Urothelium cell line (cell line): ENCODE measurements at regions not wholly inside any gene's neighbourhood (a gene's known extent, or its start where the extent isn't known, plus 50 kb on each side); places are given as distances from the start of the nearest gene placed in this dataset.

ENCODE experiments used
- DNase-seq: peaks from one replicate; pipeline ENCODE4 v3.0.0; 2011; ENCODE audit warnings: low spot score, mixed read lengths
- FAIRE-seq: peaks from 2 replicates; lab custom pipeline; 2011; peaks lifted over from hg19 to GRCh38; lab: Jason Lieb, UNC

DNA sequence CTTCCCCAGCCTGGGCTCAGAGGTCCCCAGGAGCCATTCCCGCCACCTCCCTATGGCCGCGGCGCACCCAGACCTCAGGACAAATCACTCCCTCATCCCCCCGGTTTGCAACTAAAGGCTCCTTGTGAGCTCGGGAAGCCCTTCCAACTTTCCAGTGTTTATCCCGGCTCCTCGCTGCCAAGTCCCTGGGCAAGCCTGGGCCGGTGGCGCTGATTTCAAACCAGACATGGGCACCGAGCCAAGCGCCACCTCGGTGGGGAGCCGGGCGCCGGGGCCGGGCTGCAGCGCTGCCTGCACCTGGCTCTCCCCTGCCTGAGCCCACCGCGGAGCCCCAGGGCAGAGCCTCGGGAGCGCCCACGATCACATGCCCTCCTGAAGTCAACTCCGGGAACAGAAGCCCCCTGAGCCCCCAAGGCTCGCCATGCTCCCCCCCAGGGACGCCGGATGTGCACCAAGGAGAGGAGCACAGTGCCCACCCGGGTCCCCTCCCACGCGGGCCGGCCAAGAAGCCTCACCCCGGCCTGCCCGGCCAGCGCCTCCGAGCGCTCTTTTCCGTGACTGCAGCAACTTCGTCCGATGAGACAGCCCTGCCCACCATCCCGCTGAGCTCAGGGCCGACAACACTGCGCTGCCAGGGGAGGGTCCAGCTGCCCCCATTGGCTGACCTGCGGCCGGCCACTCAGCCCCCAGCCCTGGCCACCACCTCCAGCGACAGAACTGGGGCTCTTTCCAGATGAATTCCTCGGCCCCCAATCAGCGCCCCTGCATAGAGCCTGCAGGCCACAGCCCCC, 50.0 kb downstream of the NCOR2 start:
- FAIRE-seq: peak; percentile 23
- peak; percentile 63 for DNase-seq

DNA sequence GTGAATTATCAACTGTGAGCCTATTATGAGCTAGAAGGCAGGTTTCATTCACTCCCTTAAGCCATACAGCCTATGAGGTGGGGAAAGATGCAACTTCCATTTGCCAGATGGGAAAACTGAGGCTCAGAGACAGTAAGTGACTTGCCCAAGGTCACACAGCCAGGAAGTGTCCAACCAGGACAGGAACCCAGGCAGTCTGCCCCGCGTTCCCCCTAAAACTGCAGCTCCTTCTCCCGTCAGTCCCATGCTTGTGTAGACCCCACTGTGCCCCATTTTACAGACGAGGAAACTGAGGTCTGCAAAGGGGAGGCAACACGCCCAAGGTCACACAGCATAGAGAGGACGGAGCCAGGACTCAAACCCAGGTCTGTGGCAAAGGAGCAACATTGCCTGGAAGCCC, 50.6 kb downstream of the NCOR2 start:
- FAIRE-seq (no peak), DNase-seq (no peak)

DNA sequence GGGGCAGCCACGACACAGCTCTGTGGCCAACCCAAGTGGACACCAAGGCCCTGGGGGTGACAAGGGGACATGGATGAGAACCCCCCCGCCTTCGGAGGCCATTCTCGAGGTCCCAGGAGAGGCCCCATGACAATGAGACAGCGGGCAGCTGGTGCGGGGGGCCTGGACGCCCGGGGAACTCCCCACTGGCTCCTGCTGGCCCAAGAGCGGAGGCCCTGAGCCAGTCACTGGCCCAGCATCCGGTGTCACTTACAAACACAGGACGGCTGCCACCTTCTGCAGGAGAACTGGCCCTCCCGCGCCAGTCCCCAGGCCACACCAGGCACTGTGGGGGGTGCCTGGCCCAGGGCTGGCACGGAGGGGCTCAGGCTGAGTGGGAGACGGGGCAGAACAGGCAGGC, 51.4 kb downstream of the NCOR2 start:
- FAIRE-seq (no peak), DNase-seq (no peak)

DNA sequence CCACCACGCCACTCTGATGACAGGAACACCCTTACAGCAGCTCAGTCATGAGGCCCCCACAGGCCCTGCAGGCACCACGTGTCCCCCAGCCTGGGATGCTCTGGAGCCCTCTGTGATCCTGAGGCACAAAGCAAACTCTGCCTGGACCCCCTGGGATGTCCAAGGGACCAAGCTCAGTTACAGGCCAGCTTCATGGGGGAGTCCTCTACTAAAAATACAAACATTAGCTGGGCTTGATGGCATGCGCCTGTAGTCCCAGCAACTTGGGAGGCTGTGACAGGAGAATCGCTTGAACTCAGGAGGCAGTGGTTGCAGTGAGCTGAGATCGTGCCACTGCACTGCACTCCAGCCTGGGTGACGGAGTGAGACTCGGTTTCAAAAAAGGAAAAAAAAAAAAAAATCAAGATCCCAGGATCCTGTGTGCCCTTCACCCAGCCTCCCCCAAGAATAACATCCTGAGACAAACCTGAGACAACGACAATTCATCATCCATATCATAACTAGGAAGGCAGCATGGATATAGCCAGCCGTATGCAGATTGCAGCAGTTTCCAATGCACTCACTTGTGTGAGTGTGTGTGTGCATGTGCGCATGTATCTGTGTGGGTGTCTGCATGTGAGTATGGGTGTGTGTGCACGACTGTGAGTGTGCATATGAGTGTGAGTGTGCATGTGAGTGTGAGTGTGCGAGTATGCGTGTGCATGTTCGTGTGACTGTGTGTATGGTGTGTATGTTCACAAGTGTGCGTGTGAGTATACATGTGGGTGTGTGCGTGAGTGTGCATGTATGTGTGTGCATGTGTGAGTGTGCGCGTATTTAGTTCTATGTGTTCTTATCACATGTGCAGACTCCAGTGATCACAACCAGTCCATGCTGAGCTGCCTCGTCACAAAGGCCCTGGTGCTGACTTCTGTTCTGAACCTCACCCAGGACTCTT, 52.1 kb downstream of the NCOR2 start:
- DNase-seq (no peak), FAIRE-seq (peak; percentile 99)

DNA sequence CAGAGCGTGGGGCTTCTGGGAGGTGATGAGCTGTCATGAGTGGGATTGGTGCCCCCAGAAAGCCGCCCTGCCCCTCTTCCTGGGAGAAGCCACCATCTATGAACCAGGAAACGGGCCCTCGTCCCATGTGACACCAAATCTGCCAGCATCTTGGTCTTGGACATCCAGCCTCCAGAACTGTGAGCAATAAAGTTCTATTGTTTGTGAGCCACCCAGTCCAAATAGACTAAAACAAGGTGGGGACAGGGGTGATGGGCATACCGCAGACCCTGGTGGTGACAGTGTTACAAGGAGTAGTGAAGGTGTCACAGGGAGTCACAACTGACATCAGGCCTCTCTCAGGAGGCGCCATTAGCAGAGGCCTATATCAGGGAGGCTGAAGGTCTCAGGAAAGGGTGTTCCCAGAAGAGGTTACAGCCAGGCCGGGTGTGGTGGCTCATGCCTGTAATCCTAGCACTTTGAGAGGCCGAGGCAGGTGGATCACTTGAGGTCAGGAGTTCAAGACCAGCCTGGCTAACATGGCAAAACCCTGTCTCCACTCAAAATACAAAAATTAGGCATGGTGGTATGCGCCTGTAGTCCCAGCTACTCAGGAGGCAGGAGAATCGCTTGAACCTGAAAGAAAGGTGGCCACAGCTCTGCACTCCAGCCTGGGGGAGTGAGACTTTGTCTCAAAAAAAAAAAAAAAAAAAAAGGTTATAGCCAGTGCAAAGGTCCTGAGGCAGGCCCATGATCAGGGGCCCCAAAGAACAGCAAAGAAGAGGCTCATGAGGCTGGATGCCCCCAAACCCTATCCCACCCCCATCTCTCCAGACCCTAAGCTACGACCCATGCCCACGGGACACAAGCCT, 53.0 kb downstream of the NCOR2 start:
- FAIRE-seq (no peak), DNase-seq (no peak)

DNA sequence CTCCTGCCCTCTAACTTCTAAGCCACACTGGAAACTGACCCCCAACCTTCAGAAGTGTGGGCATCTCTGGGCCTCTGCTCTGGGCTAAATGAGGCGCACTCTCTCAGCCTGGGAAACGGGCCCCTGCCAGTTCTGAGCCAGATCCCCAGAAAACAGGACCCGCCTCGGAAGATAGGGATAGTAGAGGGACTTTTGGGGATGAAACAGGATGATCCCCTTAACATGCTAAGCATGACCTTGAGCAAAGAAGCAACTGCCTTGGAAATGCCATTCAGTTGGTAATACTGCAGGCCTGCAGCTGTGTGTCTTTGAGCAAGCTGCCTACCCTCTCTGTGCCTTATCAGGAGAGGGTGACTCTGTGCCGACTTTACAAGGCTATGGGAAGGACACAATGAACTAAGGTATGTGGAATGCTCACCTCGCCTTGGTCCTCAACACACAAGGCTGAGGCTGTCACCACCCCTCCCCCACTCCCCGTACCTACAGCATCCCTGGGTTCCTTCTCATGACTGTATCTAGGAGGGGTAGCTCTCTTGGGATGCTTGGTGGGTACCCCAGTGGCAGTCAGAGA, 54.0 kb downstream of the NCOR2 start:
- FAIRE-seq (peak; percentile 76), DNase-seq (peak; percentile 48)

DNA sequence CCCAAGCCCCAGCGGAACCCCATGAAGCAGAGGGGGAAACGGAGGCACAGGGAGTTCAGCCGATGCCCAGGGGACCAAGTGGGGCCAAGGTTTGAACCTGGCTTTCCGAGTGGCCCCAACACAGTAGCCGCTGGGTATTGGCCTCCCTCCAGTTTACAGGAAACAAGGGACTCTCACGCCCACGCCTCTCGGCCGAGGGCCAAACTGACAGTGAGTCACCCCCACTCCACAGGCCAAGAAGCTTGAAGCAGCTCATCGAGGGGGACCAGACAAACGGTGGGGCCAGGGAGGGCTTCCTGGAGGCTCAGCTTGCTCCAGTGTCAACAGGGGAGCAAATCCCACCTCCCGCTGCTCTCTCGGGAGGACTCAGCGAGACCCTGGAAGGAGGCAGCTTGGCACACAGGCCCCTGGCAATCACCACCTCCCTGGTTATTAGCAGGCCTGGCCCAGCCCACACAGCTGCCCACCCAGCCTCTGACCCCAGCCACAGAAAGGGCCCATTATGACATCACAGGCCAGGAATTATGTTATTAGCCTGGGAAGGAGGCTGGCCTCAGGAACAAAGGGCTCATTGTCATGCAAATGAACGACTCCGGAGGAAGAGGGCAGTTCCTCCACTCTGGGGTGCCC, 54.6 kb downstream of the NCOR2 start:
- FAIRE-seq (peak; percentile 93), DNase-seq (peak; percentile 90)

DNA sequence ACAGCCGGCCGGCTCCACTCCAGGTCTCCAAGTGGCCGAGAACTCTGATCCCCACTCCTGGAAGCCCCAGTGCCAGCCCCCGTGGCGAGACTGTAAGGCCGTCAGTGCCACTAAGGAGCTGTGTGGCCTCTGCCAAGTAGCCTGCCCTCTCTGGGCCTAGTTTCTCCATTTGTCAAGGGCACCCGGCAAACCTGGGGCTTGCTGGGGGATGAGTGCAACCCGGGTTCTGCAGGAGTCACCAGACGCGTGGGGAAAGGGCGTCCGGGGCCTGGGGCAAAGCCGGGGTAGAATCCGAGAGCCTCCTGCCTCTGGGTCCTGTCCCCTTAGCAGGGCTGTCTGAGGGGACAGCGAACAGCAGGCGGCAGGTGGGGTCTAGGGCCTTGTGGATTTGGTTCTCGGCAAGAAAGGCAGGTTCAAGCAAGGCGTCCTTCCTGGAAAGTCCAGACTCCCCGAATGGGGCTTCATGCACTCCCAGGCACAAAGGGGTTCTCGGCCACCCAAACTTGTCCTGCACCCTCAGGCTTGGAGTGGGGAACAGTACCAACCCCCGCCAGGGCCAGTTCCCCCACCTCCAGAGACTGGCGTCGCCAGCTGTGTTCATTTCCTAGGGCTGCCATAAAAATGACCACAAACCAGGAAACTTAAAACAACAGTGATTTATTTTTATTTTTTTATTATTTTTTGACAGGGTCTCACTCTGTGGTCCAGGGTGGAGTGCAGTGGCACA, 56.0 kb downstream of the NCOR2 start:
- FAIRE-seq (no peak), DNase-seq (no peak)

DNA sequence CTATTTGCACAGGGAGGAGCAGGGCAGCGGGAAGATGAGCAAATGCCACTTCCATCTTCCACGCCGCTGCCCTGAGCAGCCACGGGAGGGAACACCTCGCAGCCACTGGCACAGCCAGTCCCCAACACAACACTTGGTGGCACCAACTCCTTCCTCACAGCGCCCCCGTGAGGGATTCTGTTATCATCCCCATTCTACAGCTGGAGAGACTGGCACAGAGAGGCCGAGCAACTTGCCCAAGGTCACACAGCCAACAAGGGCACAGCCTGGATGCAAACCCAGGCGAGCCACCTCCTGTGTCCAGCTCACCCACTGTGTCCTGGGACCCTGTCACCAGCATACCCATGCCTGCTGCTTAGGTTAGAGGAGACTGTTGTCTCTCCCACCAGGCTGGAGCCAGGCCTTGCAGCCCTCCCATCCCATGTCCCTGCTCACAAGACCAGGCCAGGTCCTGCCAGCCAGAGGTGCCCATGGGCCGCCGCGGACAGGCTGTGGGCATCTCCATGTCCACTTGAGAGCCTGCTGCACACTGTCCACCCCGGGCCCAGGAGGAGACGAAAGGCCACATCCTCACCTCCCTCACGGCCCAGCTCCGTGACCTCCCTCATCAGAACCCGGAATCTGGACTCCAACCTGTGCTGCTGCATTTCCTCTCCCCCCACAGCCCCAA, 57.0 kb downstream of the NCOR2 start:
- DNase-seq: no peak
- peak; percentile 67 for FAIRE-seq

DNA sequence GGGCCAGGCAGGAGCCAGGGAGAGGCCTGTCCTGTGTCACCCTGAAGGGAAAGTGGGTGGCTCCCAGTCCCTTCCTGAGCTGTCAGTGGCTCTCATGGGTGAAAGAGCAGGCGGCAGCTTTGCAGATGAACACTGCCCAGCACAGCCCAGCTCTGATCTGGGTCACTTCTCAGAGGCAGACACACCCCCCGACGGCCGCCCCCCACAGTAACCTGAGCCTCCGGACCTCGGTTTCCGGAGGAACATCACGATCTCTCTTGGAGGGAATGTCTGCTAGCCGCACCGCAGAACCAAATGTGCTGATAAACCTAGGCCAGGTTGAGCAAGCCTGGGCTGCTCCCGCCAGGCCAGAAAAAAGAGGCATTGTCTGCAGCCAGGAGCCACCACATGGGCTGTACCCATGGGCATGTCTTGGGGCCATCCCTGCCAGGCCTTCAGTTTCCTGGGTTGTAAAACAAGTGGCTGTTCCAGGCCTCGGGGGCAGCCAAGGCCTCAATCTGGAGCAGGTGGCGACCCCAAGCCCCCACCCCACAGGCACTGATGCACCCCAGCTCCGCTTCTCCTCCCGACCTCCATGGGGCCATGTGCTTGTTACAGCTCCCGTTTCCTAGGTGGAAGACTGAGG, 57.6 kb downstream of the NCOR2 start:
- DNase-seq (peak; percentile 81), FAIRE-seq (peak; percentile 73)

DNA sequence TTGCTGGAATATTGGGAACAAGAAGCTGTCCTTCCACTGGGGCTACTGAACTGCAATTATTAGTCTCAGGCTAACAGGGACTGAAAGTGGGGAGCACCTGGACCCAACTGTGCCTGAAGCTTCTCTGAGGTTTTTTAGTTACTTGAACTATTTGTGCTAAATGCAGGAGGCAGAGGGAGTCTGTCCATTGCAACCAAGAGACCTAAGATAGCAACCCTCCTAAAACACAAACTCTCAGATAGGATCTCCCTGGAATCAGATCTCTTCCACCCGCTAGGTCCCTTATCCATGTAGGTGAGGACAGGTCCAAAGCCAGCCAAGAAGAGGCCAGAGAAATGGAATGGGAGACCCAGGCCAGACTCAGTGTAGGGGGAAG, 58.1 kb downstream of the NCOR2 start:
- FAIRE-seq (no peak), DNase-seq (no peak)

DNA sequence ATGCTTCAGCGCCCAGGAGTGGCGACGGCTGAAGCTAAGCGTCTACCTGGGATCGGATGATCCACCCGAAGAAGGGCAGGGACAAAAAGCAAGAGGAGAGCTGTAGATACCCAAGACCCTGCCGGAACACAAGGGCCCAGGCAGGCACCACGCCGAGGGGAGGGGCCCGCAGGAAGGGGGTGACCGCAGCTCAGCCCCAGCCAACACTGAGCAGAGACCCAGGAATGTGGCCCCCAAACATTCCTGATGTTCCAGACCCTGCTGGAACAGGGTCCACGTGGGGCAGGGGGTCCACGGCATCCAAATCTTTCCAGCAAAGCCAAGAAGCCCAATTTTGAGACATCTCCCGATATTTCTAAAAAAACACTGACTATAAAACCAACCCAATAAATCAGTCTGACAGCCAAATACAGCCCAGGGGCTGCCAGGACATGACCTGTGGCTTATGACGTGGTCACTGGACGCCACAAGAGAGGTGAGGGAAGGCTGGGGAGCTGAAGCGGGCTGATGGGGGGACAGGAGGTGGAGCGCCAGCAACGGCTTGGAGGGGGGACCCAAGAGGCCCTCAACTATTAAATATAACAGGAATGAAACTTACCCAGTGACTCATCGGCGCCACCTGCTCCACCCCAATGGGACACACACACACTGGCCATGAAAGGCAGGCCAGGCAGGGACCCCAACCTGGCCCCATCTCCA, 58.9 kb downstream of the NCOR2 start:
- FAIRE-seq (no peak), DNase-seq (no peak)

DNA sequence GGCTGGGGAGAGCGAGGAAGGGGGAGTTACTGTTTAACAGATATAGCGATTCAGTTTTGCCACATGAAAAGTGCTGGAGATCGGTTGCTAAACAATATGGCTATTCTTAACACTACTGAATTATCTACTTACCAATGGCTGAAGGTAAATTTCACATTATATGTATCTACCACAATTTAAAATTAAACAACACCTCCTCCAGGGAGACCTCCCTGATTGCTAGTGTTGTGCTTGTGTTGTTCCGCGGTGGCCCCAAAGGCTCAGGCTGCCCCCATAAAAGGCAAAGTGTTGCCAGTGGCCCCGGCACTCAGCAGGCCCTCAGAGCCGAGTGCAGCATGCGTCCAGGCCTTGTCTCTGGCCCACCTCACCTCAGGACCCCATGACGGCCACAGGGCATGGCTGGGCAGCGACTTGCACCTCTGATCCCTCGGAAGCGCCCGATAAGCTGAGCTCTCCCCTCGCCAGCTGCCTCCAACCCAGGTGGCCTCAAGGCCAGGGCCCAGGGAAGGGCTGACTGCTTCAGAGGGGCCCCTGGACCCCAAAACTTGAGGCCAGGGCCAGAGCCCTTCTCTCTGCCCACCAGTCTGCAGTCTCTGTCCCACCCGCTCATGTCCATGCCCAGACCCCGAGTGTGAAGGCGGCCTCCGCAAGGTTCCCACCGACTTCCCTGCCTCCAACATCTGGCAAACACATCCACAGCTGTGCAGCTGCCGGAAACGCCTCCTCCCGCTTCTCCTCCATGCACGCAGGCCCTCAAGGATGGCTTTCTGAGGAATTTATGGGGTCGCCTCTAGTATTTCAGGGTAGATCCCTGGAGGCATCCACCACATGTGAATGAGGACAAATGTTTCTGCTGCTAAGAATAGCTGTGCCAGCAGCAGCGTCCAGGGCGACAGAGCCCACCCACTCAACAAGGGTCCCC, 60.0 kb downstream of the NCOR2 start:
- FAIRE-seq (no peak), DNase-seq (no peak)

DNA sequence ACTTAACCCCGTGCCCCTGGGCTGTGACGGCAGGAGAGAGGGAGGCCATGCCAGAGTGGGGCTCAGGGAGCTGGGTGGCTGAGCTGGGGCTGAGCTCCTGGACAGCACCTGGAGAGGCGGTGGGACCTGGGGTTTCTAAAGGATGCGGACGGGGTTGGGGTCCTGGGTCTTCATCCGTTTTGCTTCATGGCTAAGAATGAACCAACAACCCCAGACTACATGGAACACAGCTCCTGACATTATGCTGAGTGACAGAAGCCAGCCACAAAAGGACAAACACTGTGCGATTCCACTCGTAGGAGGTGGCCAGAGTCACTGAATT, 60.6 kb downstream of the NCOR2 start:
- no peak for FAIRE-seq
- DNase-seq: no peak

DNA sequence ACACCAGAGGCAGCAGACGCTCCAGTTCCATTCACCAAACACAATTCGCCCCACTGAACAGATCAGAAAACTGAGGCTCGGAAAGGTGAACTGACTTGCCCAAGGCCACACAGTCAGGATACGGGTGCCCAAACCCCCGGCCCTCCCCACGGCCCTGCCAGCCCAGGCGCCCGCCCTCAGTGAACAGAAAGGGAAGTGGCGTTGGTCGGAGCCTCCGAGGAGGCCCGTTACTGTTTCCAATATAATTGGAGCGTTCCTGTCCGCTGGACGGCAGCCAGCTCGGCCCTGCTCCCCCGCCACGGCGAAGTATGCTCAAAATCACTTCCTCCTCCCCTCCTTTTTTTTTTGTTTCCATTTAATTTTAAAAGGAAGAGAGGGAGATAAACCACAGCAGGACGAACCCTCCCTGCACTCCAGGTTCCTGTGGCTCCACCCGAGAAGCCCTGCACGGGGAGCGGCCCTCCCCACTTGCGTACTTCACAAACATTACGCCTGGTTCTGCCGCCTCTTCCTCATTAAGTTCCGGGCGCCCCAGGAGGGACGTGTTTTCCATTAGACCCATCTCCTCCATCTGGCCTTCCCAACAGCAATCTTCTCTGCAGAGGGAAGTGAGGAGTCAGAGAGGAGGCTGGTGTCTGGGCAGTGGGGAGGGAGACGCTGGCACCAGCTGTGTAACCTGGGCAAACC, 61.1 kb downstream of the NCOR2 start:
- DNase-seq (peak; percentile 61), FAIRE-seq (peak; percentile 37)

DNA sequence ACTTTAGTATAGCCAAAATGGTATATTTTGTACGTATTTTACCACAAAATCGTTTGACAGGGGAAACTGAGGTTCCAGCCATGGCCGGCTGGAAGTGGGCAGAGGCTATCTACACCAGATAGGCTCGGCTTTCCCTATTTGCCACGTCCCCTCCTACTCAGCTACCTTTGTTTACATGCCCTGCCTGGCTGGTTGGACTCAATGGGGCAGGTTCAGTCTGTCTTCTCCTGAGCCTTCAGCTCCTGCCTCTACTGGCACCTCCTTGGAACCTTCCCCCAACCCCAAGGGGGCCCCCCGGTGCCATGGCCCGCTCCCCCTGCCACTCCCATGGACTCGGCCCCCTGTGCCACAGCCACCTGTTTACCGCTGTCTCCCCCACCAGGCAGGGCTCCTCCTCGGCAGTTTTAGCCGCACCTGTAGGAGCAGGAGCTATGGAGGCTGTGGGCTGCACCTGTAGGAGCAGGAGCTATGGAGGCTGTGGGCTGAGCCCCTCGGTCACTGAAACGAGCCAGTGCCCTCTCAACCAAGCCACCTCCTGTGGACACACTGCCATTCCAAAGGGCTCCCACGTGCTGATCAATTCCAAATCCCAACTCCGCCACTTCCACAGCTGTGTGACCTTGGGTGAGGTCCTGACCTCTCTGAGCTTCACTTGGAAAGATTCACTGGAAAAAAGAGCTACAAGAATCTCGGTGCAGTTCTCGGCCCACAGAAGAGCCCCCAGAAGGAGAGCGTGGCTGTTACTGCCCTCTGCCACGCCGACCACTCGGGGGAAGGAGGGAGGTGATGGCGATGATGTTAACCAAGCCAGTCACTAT, 62.2 kb downstream of the NCOR2 start:
- FAIRE-seq: no peak
- no peak for DNase-seq
